MM.1S (cell line): ENCODE measurements at regions not wholly inside any gene's neighbourhood (a gene's known extent, or its start where the extent isn't known, plus 50 kb on each side); places are given as distances from the start of the nearest gene placed in this dataset.

Experiments used
- DNase-seq: peaks from one replicate; pipeline ENCODE4 v3.0.0-alpha.2; 2015
- H2AFZ ChIP-seq: fragments of 300-600 bp; sonication (generic); 2 replicates; pipeline ENCODE4 v1.6.0; 2016; ENCODE audit warnings: antibody characterized with exemption, low read length
- H3F3A ChIP-seq: fragments of 300-600 bp; sonication (generic); 2 replicates; pipeline ENCODE4 v1.6.1; 2016; ENCODE audit warnings: mild to moderate bottlenecking, antibody characterized with exemption, low read length, moderate library complexity, mixed read lengths; ENCODE audit not compliant: insufficient read depth
- H3K27ac ChIP-seq: fragments of 300-600 bp; sonication (generic); 2 replicates; pipeline ENCODE4 v1.5.1; 2016; ENCODE audit warnings: mild to moderate bottlenecking, low read length
- H3K27me3 ChIP-seq: fragments of 300-600 bp; sonication (generic); replicated peaks from 2 replicates; pipeline ENCODE4 v1.6.0; 2016; ENCODE audit warnings: low read length; ENCODE audit not compliant: insufficient read depth
- H3K36me3 ChIP-seq: fragments of 300-600 bp; sonication (generic); replicated peaks from 2 replicates; pipeline ENCODE4 v1.6.1; 2016; ENCODE audit warnings: mild to moderate bottlenecking, low read length, mixed read lengths; ENCODE audit not compliant: insufficient read depth
- H3K4me1 ChIP-seq: fragments of 300-600 bp; sonication (generic); 2 replicates; pipeline ENCODE4 v1.6.1; 2016; ENCODE audit warnings: low read length, mixed read lengths
- H3K4me2 ChIP-seq: fragments of 300-600 bp; sonication (generic); 2 replicates; pipeline ENCODE4 v1.6.0; 2016; ENCODE audit warnings: low read depth, low read length
- H3K4me3 ChIP-seq: fragments of 300-600 bp; sonication (generic); 2 replicates; pipeline ENCODE4 v1.5.1; 2016; ENCODE audit warnings: low read length, mixed read lengths
- H3K79me2 ChIP-seq: fragments of 300-600 bp; sonication (generic); 2 replicates; pipeline ENCODE4 v1.6.1; 2016; ENCODE audit warnings: mixed run types, low read length, mixed read lengths
- H3K9ac ChIP-seq: fragments of 300-600 bp; sonication (generic); 2 replicates; pipeline ENCODE4 v1.6.1; 2016; ENCODE audit warnings: low read length, mixed read lengths
- H3K9me2 ChIP-seq: fragments of 300-600 bp; sonication (generic); replicated peaks from 2 replicates; pipeline ENCODE4 v1.6.1; 2016; ENCODE audit warnings: mild to moderate bottlenecking, low read length, mixed read lengths; ENCODE audit not compliant: insufficient read depth
- H3K9me3 ChIP-seq: fragments of 300-600 bp; sonication (generic); replicated peaks from 2 replicates; pipeline ENCODE4 v1.6.1; 2016; ENCODE audit warnings: mild to moderate bottlenecking, low read length, mixed read lengths; ENCODE audit not compliant: insufficient read depth
- H4K20me1 ChIP-seq: fragments of 300-600 bp; sonication (generic); 2 replicates; pipeline ENCODE4 v1.6.1; 2016; ENCODE audit warnings: mild to moderate bottlenecking, low read length, moderate library complexity, mixed read lengths; ENCODE audit not compliant: insufficient read depth
- CTCF ChIP-seq: fragments of 300-600 bp; sonication (generic); IDR thresholded peaks from 2 replicates; pipeline ENCODE4 v1.5.1; 2016; ENCODE audit warnings: antibody characterized with exemption, low read length, mixed read lengths
- EZH2 ChIP-seq: fragments of 300-600 bp; sonication (generic); optimal IDR thresholded peaks from 2 replicates; pipeline ENCODE3; 2017; ENCODE audit warnings: low read depth, mild to moderate bottlenecking, antibody characterized with exemption, low read length, mixed read lengths
- EZH2phosphoT487 ChIP-seq: fragments of 300-600 bp; sonication (generic); IDR thresholded peaks from 2 replicates; pipeline ENCODE4 v1.6.1; 2018; ENCODE audit warnings: antibody characterized with exemption, low read length

GRCh38 chr13:79830945-79831344, 350.0 kb downstream of the NDFIP2 start:
- no peaks in the 10 kb centered on the region for H3K36me3 ChIP-seq
- H3K9me3 ChIP-seq, result no peaks in the 10 kb centered on the region
- no peak for DNase-seq
- H3K4me3 ChIP-seq, result no peak overlapping the region
- no peak overlapping the region for H2AFZ ChIP-seq
- no peaks in the 10 kb centered on the region for H4K20me1 ChIP-seq
- no peak overlapping the region for H3K4me2 ChIP-seq
- no peaks in the 10 kb centered on the region for H3K79me2 ChIP-seq
- no peaks in the 10 kb centered on the region for H3K27me3 ChIP-seq
- H3K27ac ChIP-seq, result no peak overlapping the region
- no peaks in the 10 kb centered on the region for H3F3A ChIP-seq
- no peak overlapping the region for H3K9ac ChIP-seq
- H3K4me1 ChIP-seq, result no peaks in the 10 kb centered on the region
- TF ChIP-seq CTCF (no peak), EZH2phosphoT487 (no peak), EZH2 (no peak)
- no peaks in the 10 kb centered on the region for H3K9me2 ChIP-seq

- H3K27me3 ChIP-seq, result no peaks in the 10 kb centered on the region
- H4K20me1 ChIP-seq, result no peaks in the 10 kb centered on the region
- no peaks in the 10 kb centered on the region for H3F3A ChIP-seq
- no peak for DNase-seq
- TF ChIP-seq EZH2 (no peak), CTCF (no peak), EZH2phosphoT487 (no peak)
- no peaks in the 10 kb centered on the region for H3K79me2 ChIP-seq
- no peaks in the 10 kb centered on the region for H3K9me2 ChIP-seq
- H3K4me2 ChIP-seq, result no peak overlapping the region
- H3K4me1 ChIP-seq, result no peaks in the 10 kb centered on the region
- no peak overlapping the region for H3K9ac ChIP-seq
- no peak overlapping the region for H3K27ac ChIP-seq
- H3K4me3 ChIP-seq, result no peak overlapping the region
- no peaks in the 10 kb centered on the region for H3K9me3 ChIP-seq
- H3K36me3 ChIP-seq, result no peaks in the 10 kb centered on the region
- H2AFZ ChIP-seq, result no peak overlapping the region
Measured at GRCh38 chr13:79830426-79830825, 349.5 kb downstream of the NDFIP2 start.

- no peaks in the 10 kb centered on the region for H3F3A ChIP-seq
- no peak overlapping the region for H3K27ac ChIP-seq
- no peak overlapping the region for H3K9ac ChIP-seq
- H3K36me3 ChIP-seq, result no peaks in the 10 kb centered on the region
- H3K9me3 ChIP-seq, result no peaks in the 10 kb centered on the region
- no peak for DNase-seq
- no peaks in the 10 kb centered on the region for H3K79me2 ChIP-seq
- no peak overlapping the region for H3K4me2 ChIP-seq
- H3K9me2 ChIP-seq, result no peaks in the 10 kb centered on the region
- no peaks in the 10 kb centered on the region for H3K27me3 ChIP-seq
- H3K4me3 ChIP-seq, result no peak overlapping the region
- H2AFZ ChIP-seq, result no peak overlapping the region
- H4K20me1 ChIP-seq, result no peaks in the 10 kb centered on the region
- TF ChIP-seq CTCF (no peak), EZH2 (no peak), EZH2phosphoT487 (no peak)
- no peaks in the 10 kb centered on the region for H3K4me1 ChIP-seq
Measured at GRCh38 chr13:79829880-79830279, 348.9 kb downstream of the NDFIP2 start.
